ENCODE measurements at regions not wholly inside any gene's neighbourhood (a gene's known extent, or its start where the extent isn't known, plus 50 kb on each side); places are given as distances from the start of the nearest gene placed in this dataset.

- ChIA-PET POLR2A (no interaction called here), CTCF (interaction anchor here (1.5 to 1.6 kb wide), 2 partner anchors 9 to 13 kb away, joined by 3 to 4 read pairs; no protein-coding TSS in a partner anchor)
- 80% methylated on average over 4 of the region's 4 CpGs for WGBS (ENCODE audit: low lambda C conversion rate)
- no peak overlapping the region for H2AFZ ChIP-seq (ENCODE audit: low read depth)
- peaks cover 5% of the 10 kb centered on the region for H3F3A ChIP-seq (replicated peaks; ENCODE audit: insufficient read depth)
- no peaks in the 10 kb centered on the region for H3K27me3 ChIP-seq (ENCODE audit: insufficient read depth)
- H3K9me3 ChIP-seq: no peaks in the 10 kb centered on the region
- H4K20me1 ChIP-seq (ENCODE audit: insufficient read depth): no peaks in the 10 kb centered on the region
- H3K4me3 ChIP-seq (ENCODE audit: low read depth in 2 of 2, low read length in 1 of 2): no peak overlapping the region
- TF ChIP-seq IRF3 (IDR thresholded peaks at IDR 0.05; ENCODE audit: low read depth, low read length) (no peak), PBX3 (IDR thresholded peaks at IDR 0.05) (no peak), ZBTB33 (IDR thresholded peaks at IDR 0.05; ENCODE audit: borderline replicate concordance, low read depth) (no peak), MXI1 (IDR thresholded peaks at IDR 0.05; ENCODE audit: low read depth, low read length) (no peak), MEF2A (IDR thresholded peaks at IDR 0.05; ENCODE audit: borderline replicate concordance, low read depth) (no peak), NFIC (IDR thresholded peaks at IDR 0.05; ENCODE audit: borderline replicate concordance) (no peak), USF1 (IDR thresholded peaks at IDR 0.05; ENCODE audit: borderline replicate concordance, low read depth) (no peak), POLR2AphosphoS5 (IDR thresholded peaks at IDR 0.05; ENCODE audit: low read depth, low read length) (no peak), TAF1 (IDR thresholded peaks at IDR 0.05; ENCODE audit: borderline replicate concordance, low read depth, low read length) (no peak), SMC3 (IDR thresholded peaks at IDR 0.05; ENCODE audit: low read depth, low read length) (no peak), FOXM1 (IDR thresholded peaks at IDR 0.05; ENCODE audit: low read depth) (no peak), GATA2 (CRISPR knock-in tag; IDR thresholded peaks at IDR 0.05) (no peak), ELF1 (IDR thresholded peaks at IDR 0.05) (no peak), FOXJ3 (CRISPR knock-in tag; IDR thresholded peaks at IDR 0.05) (no peak), NRF1 (IDR thresholded peaks at IDR 0.05; ENCODE audit: low read depth, low read length) (no peak), MAX (IDR thresholded peaks at IDR 0.05; ENCODE audit: low read depth) (no peak), FOSL2 (IDR thresholded peaks at IDR 0.05; ENCODE audit: borderline replicate concordance, low read depth) (no peak), EP300 (IDR thresholded peaks at IDR 0.05; ENCODE audit: borderline replicate concordance in 1 of 2, low read depth in 1 of 2, low read length in 1 of 2) (no peak)
- no peak overlapping the region for H3K27ac ChIP-seq (ENCODE audit: low read depth in 2 of 2, low read length in 1 of 2)
- H3K4me1 ChIP-seq (ENCODE audit: control insufficient read depth in 1 of 2, insufficient read depth in 2 of 2, low read depth in 1 of 2, low read length in 1 of 2): peaks cover 0 to 2% of the 10 kb centered on the region in 2 experiments; a peak in 2 of 4 replicates
- H3K9me2 ChIP-seq: no peaks in the 10 kb centered on the region
- H3K4me2 ChIP-seq: no peak overlapping the region
- no peak overlapping the region for H3K9ac ChIP-seq
- no peak for DNase-seq
- H3K79me2 ChIP-seq (ENCODE audit: insufficient read depth): no peaks in the 10 kb centered on the region
- no peaks in the 10 kb centered on the region for H3K36me3 ChIP-seq (replicated peaks in 1 of 2; ENCODE audit: control insufficient read depth in 1 of 2, insufficient read depth in 2 of 2, low read length in 1 of 2)
Observed at GRCh38 chr7:94057955-94058354, 53.8 kb upstream of the BET1 start.

All from SK-N-SH (cell line).